GM21717 (cell line): ENCODE measurements at regions not wholly inside any gene's neighbourhood (a gene's known extent, or its start where the extent isn't known, plus 50 kb on each side); places are given as distances from the start of the nearest gene placed in this dataset.
"Not testable (repeated sequence)": the region's sequence is repeated elsewhere in the genome, so short reads cannot be mapped to it uniquely, and the experiment has no call there.

ENCODE experiments used
- ATAC-seq: cut with Tn5 transposase; IDR thresholded peaks from one replicate; pipeline ENCODE4 v1.9.1; 2021; ENCODE audit warnings: mild to moderate bottlenecking, moderate library complexity; ENCODE audit not compliant: unreplicated experiment

GRCh38 chr4:49153011-49153410 is 166.9 kb downstream of the CWH43 start:
- peak; percentile 34 for ATAC-seq

GRCh38 chr4:49154308-49155103 is 168.4 kb downstream of the CWH43 start:
- peak; percentile 74 for ATAC-seq

- not testable (repeated sequence) for ATAC-seq
Measured at GRCh38 chr4:49155270-49155669, 169.2 kb downstream of the CWH43 start.

- not testable (repeated sequence) for ATAC-seq
Measured at GRCh38 chr4:49156309-49156708, 170.2 kb downstream of the CWH43 start.

- ATAC-seq, result not testable (repeated sequence)
Measured at GRCh38 chr4:49157630-49158029, 171.6 kb downstream of the CWH43 start.

GRCh38 chr4:49161111-49161541 is 175.1 kb downstream of the CWH43 start:
- not testable (repeated sequence) for ATAC-seq

- not testable (repeated sequence) for ATAC-seq
Measured at GRCh38 chr4:49164916-49165315, 178.8 kb downstream of the CWH43 start.

- ATAC-seq, result not testable (repeated sequence)
Measured at GRCh38 chr4:49177847-49178246, 191.8 kb downstream of the CWH43 start.

GRCh38 chr4:49181088-49181487 is 195.0 kb downstream of the CWH43 start:
- not testable (repeated sequence) for ATAC-seq

- not testable (repeated sequence) for ATAC-seq
Measured at GRCh38 chr4:49211396-49212194, 225.5 kb downstream of the CWH43 start.

- ATAC-seq, result not testable (repeated sequence)
Measured at GRCh38 chr4:49213250-49213649, 227.2 kb downstream of the CWH43 start.

- not testable (repeated sequence) for ATAC-seq
Measured at GRCh38 chr4:49213750-49214149, 227.7 kb downstream of the CWH43 start.

- not testable (repeated sequence) for ATAC-seq
Measured at GRCh38 chr4:49214453-49215081, 228.5 kb downstream of the CWH43 start.

GRCh38 chr4:49215082-49215479 is 229.0 kb downstream of the CWH43 start:
- ATAC-seq, result not testable (repeated sequence)

- ATAC-seq, result not testable (repeated sequence)
Measured at GRCh38 chr4:49216606-49217005, 230.5 kb downstream of the CWH43 start.

- ATAC-seq, result no peak
Measured at GRCh38 chr4:49217492-49217891, 231.4 kb downstream of the CWH43 start.

- not testable (repeated sequence) for ATAC-seq
Measured at GRCh38 chr4:49218094-49218493, 232.0 kb downstream of the CWH43 start.

GRCh38 chr4:49218931-49219330 is 232.9 kb downstream of the CWH43 start:
- ATAC-seq, result not testable (repeated sequence)

- not testable (repeated sequence) for ATAC-seq
Measured at GRCh38 chr4:49219489-49220225, 233.6 kb downstream of the CWH43 start.

- no peak for ATAC-seq
Measured at GRCh38 chr4:49221209-49221608, 235.1 kb downstream of the CWH43 start.
